MM.1S (cell line): ENCODE measurements at regions not wholly inside any gene's neighbourhood (a gene's known extent, or its start where the extent isn't known, plus 50 kb on each side); places are given as distances from the start of the nearest gene placed in this dataset.

Source experiments
- CTCF ChIP-seq: fragments of 300-600 bp; sonication (generic); IDR thresholded peaks from 2 replicates; pipeline ENCODE4 v1.5.1; 2016; ENCODE audit warnings: antibody characterized with exemption, low read length, mixed read lengths
- EZH2 ChIP-seq: fragments of 300-600 bp; sonication (generic); optimal IDR thresholded peaks from 2 replicates; pipeline ENCODE3; 2017; ENCODE audit warnings: low read depth, mild to moderate bottlenecking, antibody characterized with exemption, low read length, mixed read lengths

GRCh38 chr10:58980826-58981415 lies 195.5 kb upstream of the PHYHIPL start:
- TF ChIP-seq CTCF (no peak), EZH2 (no peak)
